ENCODE measurements at regions not wholly inside any gene's neighbourhood (a gene's known extent, or its start where the extent isn't known, plus 50 kb on each side); places are given as distances from the start of the nearest gene placed in this dataset.
"Not testable (repeated sequence)": the region's sequence is repeated elsewhere in the genome, so short reads cannot be mapped to it uniquely, and the experiment has no call there.

GRCh38 chr10:33487014-33487776 is 152.7 kb upstream of the NRP1 start:
- DNase-seq, result no peak

- no peak for DNase-seq
Measured at GRCh38 chr10:33485276-33485675, 150.8 kb upstream of the NRP1 start.

GRCh38 chr10:33484787-33485186 is 150.3 kb upstream of the NRP1 start:
- DNase-seq, result no peak

- DNase-seq, result no peak
Measured at GRCh38 chr10:33483816-33484190, 149.3 kb upstream of the NRP1 start.

- DNase-seq, result no peak
Measured at GRCh38 chr10:33483124-33483815, 148.8 kb upstream of the NRP1 start.

- DNase-seq, result no peak
Measured at GRCh38 chr10:33482486-33482885, 148.0 kb upstream of the NRP1 start.

GRCh38 chr10:33481184-33481583 is 146.7 kb upstream of the NRP1 start:
- DNase-seq, result no peak

GRCh38 chr10:33480417-33480816 is 145.9 kb upstream of the NRP1 start:
- not testable (repeated sequence) for DNase-seq

- DNase-seq, result no peak
Measured at GRCh38 chr10:33478675-33479125, 144.2 kb upstream of the NRP1 start.

- no peak for DNase-seq
Measured at GRCh38 chr10:33478089-33478674, 143.7 kb upstream of the NRP1 start.

GRCh38 chr10:33477291-33478088 is 143.0 kb upstream of the NRP1 start:
- no peak for DNase-seq

GRCh38 chr10:33476757-33477273 is 142.3 kb upstream of the NRP1 start:
- no peak for DNase-seq

GRCh38 chr10:33473688-33474087 is 139.2 kb upstream of the NRP1 start:
- DNase-seq, result no peak

- DNase-seq, result not testable (repeated sequence)
Measured at GRCh38 chr10:33468006-33468405, 133.5 kb upstream of the NRP1 start.

- no peak for DNase-seq
Measured at GRCh38 chr10:33465747-33466146, 131.3 kb upstream of the NRP1 start.

- DNase-seq, result no peak
Measured at GRCh38 chr10:33463011-33463410, 128.5 kb upstream of the NRP1 start.

- no peak for DNase-seq
Measured at GRCh38 chr10:33461295-33461640, 126.8 kb upstream of the NRP1 start.

- no peak for DNase-seq
Measured at GRCh38 chr10:33460505-33461294, 126.2 kb upstream of the NRP1 start.

GRCh38 chr10:33459602-33460001 is 125.1 kb upstream of the NRP1 start:
- DNase-seq, result no peak

GRCh38 chr10:33455029-33455428 is 120.6 kb upstream of the NRP1 start:
- DNase-seq, result no peak

GRCh38 chr10:33454554-33454953 is 120.1 kb upstream of the NRP1 start:
- no peak for DNase-seq

Data from stimulated activated CD4-positive, alpha-beta T cell treated with anti-CD3 and anti-CD28 coated beads, Interleukin-4, amount 100 ng/mL, for 4 hours (primary cell).